Activated naive CD4-positive, alpha-beta T cell treated with anti-CD3 and anti-CD28 coated beads, Interleukin-2, amount 50 U/mL, for 16 hours (primary cell): ENCODE measurements at regions not wholly inside any gene's neighbourhood (a gene's known extent, or its start where the extent isn't known, plus 50 kb on each side); places are given as distances from the start of the nearest gene placed in this dataset.
A peak's percentile ranks its signal among the peaks of the same experiment; 100 is the strongest.

Experiments
- DNase-seq: peaks from one replicate; pipeline ENCODE4 v3.0.0-alpha.2; 2020

GRCh38 chr9:129395633-129396364 is 217.7 kb upstream of the IER5L start:
- DNase-seq, result no peak

- no peak for DNase-seq
Measured at GRCh38 chr9:129394886-129395279, 216.8 kb upstream of the IER5L start.

- DNase-seq, result no peak
Measured at GRCh38 chr9:129394061-129394885, 216.2 kb upstream of the IER5L start.

GRCh38 chr9:129393064-129393463 is 215.0 kb upstream of the IER5L start:
- DNase-seq, result no peak

GRCh38 chr9:129392093-129392541 is 214.1 kb upstream of the IER5L start:
- DNase-seq, result no peak

- no peak for DNase-seq
Measured at GRCh38 chr9:129391221-129391661, 213.2 kb upstream of the IER5L start.

GRCh38 chr9:129390541-129390940 is 212.5 kb upstream of the IER5L start:
- DNase-seq, result no peak

GRCh38 chr9:129387822-129388221 is 209.8 kb upstream of the IER5L start:
- no peak for DNase-seq

- DNase-seq, result no peak
Measured at GRCh38 chr9:129386812-129387177, 208.7 kb upstream of the IER5L start.

GRCh38 chr9:129385211-129385934 is 207.3 kb upstream of the IER5L start:
- no peak for DNase-seq

GRCh38 chr9:129384491-129385210 is 206.6 kb upstream of the IER5L start:
- no peak for DNase-seq

GRCh38 chr9:129383561-129384490 is 205.8 kb upstream of the IER5L start:
- peak; percentile 72 for DNase-seq

GRCh38 chr9:129383019-129383560 is 205.0 kb upstream of the IER5L start:
- DNase-seq, result no peak

- DNase-seq, result no peak
Measured at GRCh38 chr9:129382281-129383018, 204.4 kb upstream of the IER5L start.

- DNase-seq, result no peak
Measured at GRCh38 chr9:129381481-129381957, 203.5 kb upstream of the IER5L start.

- no peak for DNase-seq
Measured at GRCh38 chr9:129380961-129381401, 202.9 kb upstream of the IER5L start.

- DNase-seq, result no peak
Measured at GRCh38 chr9:129379886-129380285, 201.8 kb upstream of the IER5L start.

GRCh38 chr9:129379181-129379836 is 201.2 kb upstream of the IER5L start:
- DNase-seq, result no peak

- no peak for DNase-seq
Measured at GRCh38 chr9:129377931-129378661, 200.0 kb upstream of the IER5L start.
